B cell (primary cell): ENCODE measurements at regions not wholly inside any gene's neighbourhood (a gene's known extent, or its start where the extent isn't known, plus 50 kb on each side); places are given as distances from the start of the nearest gene placed in this dataset.

Experiments used
- CTCF ChIP-seq: fragments of 200-600 bp; IDR thresholded peaks from one replicate; pipeline ENCODE4 v1.8.0; 2022; ENCODE audit warnings: antibody characterized with exemption, mild to moderate bottlenecking
- EZH2 ChIP-seq: IDR thresholded peaks from 2 replicates; pipeline ENCODE4 v1.6.1; 2012; ENCODE audit warnings: borderline replicate concordance, low read depth, mild to moderate bottlenecking, moderate library complexity, low read length; ENCODE audit not compliant: insufficient read depth, poor library complexity, severe bottlenecking

- TF ChIP-seq CTCF (no peak), EZH2 (no peak)
These were observed 135.7 kb downstream of the TTC6 start for GRCh38 chr14:37731094-37731493.
